Choroid plexus epithelial cell (primary cell): ENCODE measurements at regions not wholly inside any gene's neighbourhood (a gene's known extent, or its start where the extent isn't known, plus 50 kb on each side); places are given as distances from the start of the nearest gene placed in this dataset.

Source experiments
- DNase-seq: peaks from one replicate; pipeline ENCODE4 v3.0.0-alpha.2; 2010; ENCODE audit warnings: low read depth
- H3K4me3 ChIP-seq: 2 replicates; pipeline ENCODE4 v1.5.1; 2011; ENCODE audit warnings: low read depth, mild to moderate bottlenecking, control low read depth, low read length, moderate library complexity
- CTCF ChIP-seq: conservative IDR thresholded peaks from 2 replicates; pipeline ENCODE4 v1.5.1; 2011; ENCODE audit warnings: low read depth, mild to moderate bottlenecking, control low read depth, inconsistent platforms, low read length, moderate library complexity

GRCh38 chr1:40929155-40929554 is 50.3 kb upstream of the CTPS1 start:
- no peak overlapping the region for H3K4me3 ChIP-seq
- DNase-seq: peak; percentile 23
- TF ChIP-seq CTCF: no peak
